ENCODE measurements at regions not wholly inside any gene's neighbourhood (a gene's known extent, or its start where the extent isn't known, plus 50 kb on each side); places are given as distances from the start of the nearest gene placed in this dataset.

- H3K27me3 ChIP-seq (replicated peaks in 1 of 4; ENCODE audit: control extremely low read depth in 1 of 4, control insufficient read depth in 3 of 4, insufficient read depth in 4 of 4, low read length in 3 of 4): no peaks in the 10 kb centered on the region
- Mint-ChIP-seq H3K9me3 (ENCODE audit: insufficient read depth) (no peaks in the 10 kb centered on the region), H3K27ac (no peak overlapping the region), H3K4me3 (no peak overlapping the region), H3K4me1 (no peaks in the 10 kb centered on the region), H3K27me3 (no peaks in the 10 kb centered on the region)
- 80% methylated on average over 1 of the region's 1 CpG for WGBS (ENCODE audit: insufficient coverage)
- no peaks in the 10 kb centered on the region for H3K4me1 ChIP-seq (ENCODE audit: control insufficient read depth in 2 of 2, insufficient read depth in 2 of 2, low read length in 2 of 2)
- intact Hi-C loops (cut with micrococcal nuclease): no loop called here
- no peak overlapping the region for H3K4me2 ChIP-seq (replicated peaks; ENCODE audit: low read depth, low read length, poor library complexity, severe bottlenecking)
- no peak for ATAC-seq (ENCODE audit: low read depth)
- peaks cover 0 to 5% (median 0%) of the 10 kb centered on the region in 3 donors for H3K9me3 ChIP-seq (ENCODE audit: control extremely low read depth in 1 of 3, control insufficient read depth in 2 of 3, insufficient read depth in 1 of 3, low read length in 2 of 3)
- no peak for DNase-seq
- ChIA-PET CTCF (no interaction called here), POLR2A (no interaction called here)
- H3K79me2 ChIP-seq (ENCODE audit: control insufficient read depth, insufficient read depth, low read length): no peaks in the 10 kb centered on the region
- H2AFZ ChIP-seq (ENCODE audit: insufficient read depth, low read depth, low read length, poor library complexity, severe bottlenecking): no peak overlapping the region
- H3K27ac ChIP-seq (ENCODE audit: low read length in 2 of 2): no peak overlapping the region
- no peak for TF ChIP-seq CTCF (IDR thresholded peaks at IDR 0.05)
- TF ChIP-seq EZH2 (IDR thresholded peaks at IDR 0.05; ENCODE audit: borderline replicate concordance, insufficient read depth, low read depth, low read length, poor library complexity, severe bottlenecking): no peak
- H3K4me3 ChIP-seq (ENCODE audit: control extremely low read depth in 1 of 5, extremely low read depth in 1 of 5, insufficient read depth in 1 of 5, low read depth in 2 of 5, low read length in 4 of 5): no peak overlapping the region
- no peaks in the 10 kb centered on the region for H4K20me1 ChIP-seq (ENCODE audit: control insufficient read depth, insufficient read depth, low read length, poor library complexity, severe bottlenecking)
- H3K36me3 ChIP-seq (replicated peaks in 1 of 2; ENCODE audit: control extremely low read depth in 1 of 2, control insufficient read depth in 1 of 2, extremely low read depth in 1 of 2, insufficient read depth in 2 of 2, low read length in 1 of 2): no peaks in the 10 kb centered on the region
- H3K9ac ChIP-seq (ENCODE audit: low read length): no peak overlapping the region
Measured at GRCh38 chr16:65279576-65279975, 157.7 kb upstream of the CDH11 start.

- intact Hi-C loops (cut with micrococcal nuclease): no loop called here
- ATAC-seq (ENCODE audit: low read depth) (no peak), DNase-seq (no peak)
- no peaks in the 10 kb centered on the region for H3K27me3 ChIP-seq (replicated peaks in 1 of 4; ENCODE audit: control extremely low read depth in 1 of 4, control insufficient read depth in 3 of 4, insufficient read depth in 4 of 4, low read length in 3 of 4)
- no peaks in the 10 kb centered on the region for H3K4me1 ChIP-seq (ENCODE audit: control insufficient read depth in 2 of 2, insufficient read depth in 2 of 2, low read length in 2 of 2)
- H3K79me2 ChIP-seq (ENCODE audit: control insufficient read depth, insufficient read depth, low read length): no peaks in the 10 kb centered on the region
- no peak overlapping the region for H3K4me2 ChIP-seq (replicated peaks; ENCODE audit: low read depth, low read length, poor library complexity, severe bottlenecking)
- TF ChIP-seq CTCF (IDR thresholded peaks at IDR 0.05) (no peak), EZH2 (IDR thresholded peaks at IDR 0.05; ENCODE audit: borderline replicate concordance, insufficient read depth, low read depth, low read length, poor library complexity, severe bottlenecking) (no peak)
- H3K27me3 Mint-ChIP-seq: no peaks in the 10 kb centered on the region
- no peaks in the 10 kb centered on the region for H4K20me1 ChIP-seq (ENCODE audit: control insufficient read depth, insufficient read depth, low read length, poor library complexity, severe bottlenecking)
- peaks cover 0 to 5% (median 0%) of the 10 kb centered on the region in 3 donors for H3K9me3 ChIP-seq (ENCODE audit: control extremely low read depth in 1 of 3, control insufficient read depth in 2 of 3, insufficient read depth in 1 of 3, low read length in 2 of 3)
- no peak overlapping the region for H3K9ac ChIP-seq (ENCODE audit: low read length)
- ChIA-PET POLR2A (no interaction called here), CTCF (no interaction called here)
- H2AFZ ChIP-seq (ENCODE audit: insufficient read depth, low read depth, low read length, poor library complexity, severe bottlenecking): no peak overlapping the region
- H3K4me1 Mint-ChIP-seq: no peaks in the 10 kb centered on the region
- H3K4me3 Mint-ChIP-seq: no peak overlapping the region
- H3K27ac ChIP-seq (ENCODE audit: low read length in 2 of 2): no peak overlapping the region
- peaks cover 1% of the 10 kb centered on the region for H3K9me3 Mint-ChIP-seq (ENCODE audit: insufficient read depth)
- no peaks in the 10 kb centered on the region for H3K36me3 ChIP-seq (replicated peaks in 1 of 2; ENCODE audit: control extremely low read depth in 1 of 2, control insufficient read depth in 1 of 2, extremely low read depth in 1 of 2, insufficient read depth in 2 of 2, low read length in 1 of 2)
- no peak overlapping the region for H3K27ac Mint-ChIP-seq
- no peak overlapping the region for H3K4me3 ChIP-seq (ENCODE audit: control extremely low read depth in 1 of 5, extremely low read depth in 1 of 5, insufficient read depth in 1 of 5, low read depth in 2 of 5, low read length in 4 of 5)
- 100% methylated on average over 4 of the region's 6 CpGs for WGBS (ENCODE audit: insufficient coverage)
Measured at GRCh38 chr16:65278874-65279273, 157.0 kb upstream of the CDH11 start.
